A549 (cell line): ENCODE measurements at regions not wholly inside any gene's neighbourhood (a gene's known extent, or its start where the extent isn't known, plus 50 kb on each side); places are given as distances from the start of the nearest gene placed in this dataset.

ENCODE experiments used
- ATAC-seq, 2 experiments: fragments of 200-7000 bp in 1 of 2; fragments of >200 bp in 1 of 2; cut with Nextera tagmentation in 1 of 2; cut with Tn5 transposase in 1 of 2; 3 replicates each; pipeline versions ENCODE4 v1.8.0 to v1.9.1; 2018 to 2020; ENCODE audit warnings: mild to moderate bottlenecking in 1 of 2, moderate library complexity in 1 of 2
- CTCF ChIA-PET: fragments of 300-600 bp; sonication (Branson Sonifier 250); formaldehyde crosslinking; extraction: SDS; loops from one replicate; lab custom pipeline; 2021; ENCODE audit warnings: antibody characterized with exemption, inconsistent platforms; lab: Yijun Ruan, JAX
- POLR2A ChIA-PET: fragments of 350-600 bp; formaldehyde crosslinking; extraction: SDS; loops from one replicate; lab custom pipeline; 2021; ENCODE audit warnings: antibody characterized with exemption, inconsistent platforms; lab: Yijun Ruan, JAX
- DNase-seq, 2 experiments: peaks; one replicate each; pipeline versions ENCODE4 v3.0.0 to v3.0.0-alpha.2; 2011 to 2016; ENCODE audit warnings: low read depth in 1 of 2, low spot score in 1 of 2
- FAIRE-seq: peaks from 2 replicates; lab custom pipeline; 2011; peaks lifted over from hg19 to GRCh38; lab: Jason Lieb, UNC
- H3K27ac ChIP-seq, 2 experiments: fragments of >200 bp; sonication (Bioruptor Twin); formaldehyde crosslinking; 3 replicates each; pipeline ENCODE4 v1.5.1; 2016 to 2017
- H3K4me1 ChIP-seq: fragments of >200 bp; sonication (Bioruptor Twin); formaldehyde crosslinking; 3 replicates; pipeline ENCODE4 v1.6.1; 2016
- H3K4me2 ChIP-seq: fragments of >200 bp; sonication (Bioruptor Twin); formaldehyde crosslinking; 3 replicates; pipeline ENCODE4 v1.6.1; 2016
- H3K4me3 ChIP-seq: fragments of >200 bp; sonication (Bioruptor Twin); formaldehyde crosslinking; 3 replicates; pipeline ENCODE4 v1.5.1; 2016
- H3K9me3 ChIP-seq: fragments of >200 bp; sonication (Bioruptor Twin); formaldehyde crosslinking; 3 replicates; pipeline ENCODE4 v1.6.1; 2016
- CHD2 ChIP-seq: fragments of 150-350 bp; IDR thresholded peaks from 2 replicates; pipeline ENCODE4 v1.6.1; 2014; ENCODE audit warnings: low read length; ENCODE audit not compliant: partially characterized antibody
- CHD4 ChIP-seq: fragments of 200-600 bp; sonication (generic); IDR thresholded peaks from 2 replicates; pipeline ENCODE4 v1.6.1; 2016; ENCODE audit warnings: antibody characterized with exemption, mild to moderate bottlenecking, borderline replicate concordance
- CTCF ChIP-seq: fragments of >200 bp; sonication (Bioruptor Twin); formaldehyde crosslinking; IDR thresholded peaks from 3 replicates; pipeline ENCODE4 v1.5.1; 2016
- E2F6 ChIP-seq: IDR thresholded peaks from 2 replicates; pipeline ENCODE4 v1.6.1; 2012; ENCODE audit warnings: low read depth, borderline replicate concordance
- EHF ChIP-seq: fragments of 250-450 bp; sonication (Bioruptor Pico); IDR thresholded peaks from 2 replicates; pipeline ENCODE4 v1.5.0; 2020; ENCODE audit warnings: mild to moderate bottlenecking
- ESRRA ChIP-seq: fragments of 150-350 bp; IDR thresholded peaks from 2 replicates; pipeline ENCODE4 v1.6.1; 2014; ENCODE audit warnings: mild to moderate bottlenecking, low read length, borderline replicate concordance
- FOSL2 ChIP-seq, 2 experiments: fragments of 450-650 bp in 1 of 2; fragments of >200 bp in 1 of 2; sonication (Bioruptor Twin) in 1 of 2; formaldehyde crosslinking; IDR thresholded peaks; 2 replicates each; pipeline versions ENCODE4 v1.5.0 to v1.6.1; 2016 to 2020; ENCODE audit warnings: mild to moderate bottlenecking in 1 of 2, moderate library complexity in 1 of 2
- GATA3 ChIP-seq: IDR thresholded peaks from 2 replicates; pipeline ENCODE4 v1.6.1; 2012; ENCODE audit warnings: borderline replicate concordance
- HDAC2 ChIP-seq: fragments of 200-600 bp; sonication (generic); IDR thresholded peaks from 2 replicates; pipeline ENCODE4 v1.6.1; 2016
- HEYL ChIP-seq: fragments of 250-450 bp; sonication (Bioruptor Pico); IDR thresholded peaks from 2 replicates; pipeline ENCODE4 v1.8.0; 2021; ENCODE audit warnings: mild to moderate bottlenecking, moderate library complexity
- HOXA7 ChIP-seq: fragments of 250-450 bp; sonication (Bioruptor Pico); IDR thresholded peaks from 2 replicates; pipeline ENCODE4 v1.5.0; 2020; ENCODE audit warnings: mild to moderate bottlenecking, moderate library complexity
- HOXB13 ChIP-seq: fragments of 250-450 bp; sonication (Bioruptor Pico); IDR thresholded peaks from 2 replicates; pipeline ENCODE4 v1.5.0; 2020; ENCODE audit warnings: low read depth, mild to moderate bottlenecking, moderate library complexity
- HOXB5 ChIP-seq: fragments of 250-450 bp; sonication (Bioruptor Pico); IDR thresholded peaks from 2 replicates; pipeline ENCODE4 v1.5.0; 2020; ENCODE audit warnings: mild to moderate bottlenecking, moderate library complexity
- JUN ChIP-seq, 2 experiments: fragments of >200 bp; sonication (Bioruptor Twin); formaldehyde crosslinking; IDR thresholded peaks; 2 replicates in 1 of 2; 3 replicates in 1 of 2; pipeline ENCODE4 v1.6.1; 2016 to 2017
- JUNB ChIP-seq: fragments of >200 bp; sonication (Bioruptor Twin); formaldehyde crosslinking; IDR thresholded peaks from 2 replicates; pipeline ENCODE4 v1.6.1; 2016
- KDM1A ChIP-seq: fragments of 200-600 bp; sonication (generic); IDR thresholded peaks from 2 replicates; pipeline ENCODE4 v1.6.1; 2016; ENCODE audit warnings: low read depth, mild to moderate bottlenecking
- MAFK ChIP-seq: fragments of 450-650 bp; IDR thresholded peaks from 2 replicates; pipeline ENCODE4 v1.6.1; 2014; ENCODE audit not compliant: partially characterized antibody
- MYC ChIP-seq: IDR thresholded peaks from 2 replicates; pipeline ENCODE4 v1.6.1; 2012; ENCODE audit warnings: mild to moderate bottlenecking, inconsistent platforms, low read length, improper control_type of control experiment, borderline replicate concordance
- NFE2L2 ChIP-seq: fragments of 150-350 bp; conservative IDR thresholded peaks from 2 replicates; pipeline ENCODE4 v1.6.1; 2014; ENCODE audit warnings: low read length
- PHF8 ChIP-seq: fragments of 200-600 bp; sonication (generic); IDR thresholded peaks from 2 replicates; pipeline ENCODE4 v1.6.1; 2016; ENCODE audit warnings: low read depth, mild to moderate bottlenecking, antibody characterized with exemption, moderate library complexity, borderline replicate concordance
- RAD21 ChIP-seq, 2 experiments: fragments of >200 bp in 1 of 2; sonication (Bioruptor Twin) in 1 of 2; formaldehyde crosslinking in 1 of 2; IDR thresholded peaks in 1 of 2; conservative IDR thresholded peaks in 1 of 2; 2 replicates in 1 of 2; 3 replicates in 1 of 2; pipeline ENCODE4 v1.6.1; 2012 to 2018; ENCODE audit warnings: inconsistent platforms in 1 of 2
- RARB ChIP-seq: fragments of 250-450 bp; sonication (Bioruptor Pico); IDR thresholded peaks from 2 replicates; pipeline ENCODE4 v1.8.0; 2021; ENCODE audit warnings: mild to moderate bottlenecking, moderate library complexity
- RNF2 ChIP-seq: fragments of 200-600 bp; sonication (generic); IDR thresholded peaks from 2 replicates; pipeline ENCODE4 v1.6.1; 2016; ENCODE audit warnings: low read depth, mild to moderate bottlenecking, antibody characterized with exemption, moderate library complexity, borderline replicate concordance
- SREBF2 ChIP-seq: fragments of 450-650 bp; IDR thresholded peaks from 2 replicates; pipeline ENCODE4 v1.6.1; 2014; ENCODE audit warnings: mild to moderate bottlenecking, moderate library complexity
- TFCP2L1 ChIP-seq: fragments of 250-450 bp; sonication (Bioruptor Pico); IDR thresholded peaks from 2 replicates; pipeline ENCODE4 v1.5.0; 2021; ENCODE audit warnings: mild to moderate bottlenecking
- ZNF302 ChIP-seq: fragments of 250-450 bp; sonication (Bioruptor Pico); IDR thresholded peaks from 2 replicates; pipeline ENCODE4 v1.9.0; 2021; ENCODE audit warnings: inconsistent platforms, mild to moderate bottlenecking, moderate library complexity
- WGBS: methylation state at CpG from one replicate; pipeline ENCODE4 v1.1.6; 2017; ENCODE audit errors: missing lambda C conversion rate; 5-methylcytosine and 5-hydroxymethylcytosine counted together
- TF ChIP-seq, protein P1 (sequence below): fragments of 450-650 bp; IDR thresholded peaks from 2 replicates; pipeline ENCODE4 v1.6.1; 2014; ENCODE audit warnings: antibody characterized with exemption

- no peak for FAIRE-seq
- peak in 1 of 2 experiments; percentile 2 for DNase-seq
- Histone ChIP-seq H3K27ac (no peak overlapping the region), H3K4me3 (no peak overlapping the region), H3K9me3 (no peaks in the 10 kb centered on the region), H3K4me1 (no peaks in the 10 kb centered on the region), H3K4me2 (no peak overlapping the region)
- no peak for ATAC-seq
- WGBS: 2% methylated on average over 2 of the region's 2 CpGs
- ChIA-PET POLR2A (no interaction called here), CTCF (interaction anchor here (0.6 kb wide), 1 partner anchor 49 kb away, joined by 3 read pairs; no protein-coding TSS in a partner anchor)
- TF ChIP-seq HDAC2: no peak
Observed at GRCh38 chr2:103459283-103459682, 697.5 kb downstream of the TMEM182 start.

GRCh38 chr2:103462101-103462500, 700.3 kb downstream of the TMEM182 start:
- WGBS: 4% methylated on average over 2 of the region's 2 CpGs
- ChIA-PET CTCF (no interaction called here), POLR2A (no interaction called here)
- Histone ChIP-seq H3K4me1 (no peaks in the 10 kb centered on the region), H3K27ac (no peak overlapping the region), H3K4me3 (no peak overlapping the region), H3K9me3 (no peaks in the 10 kb centered on the region), H3K4me2 (no peak overlapping the region)
- DNase-seq: no peak
- no peak for TF ChIP-seq HDAC2
- no peak for ATAC-seq
- FAIRE-seq: no peak

DNA sequence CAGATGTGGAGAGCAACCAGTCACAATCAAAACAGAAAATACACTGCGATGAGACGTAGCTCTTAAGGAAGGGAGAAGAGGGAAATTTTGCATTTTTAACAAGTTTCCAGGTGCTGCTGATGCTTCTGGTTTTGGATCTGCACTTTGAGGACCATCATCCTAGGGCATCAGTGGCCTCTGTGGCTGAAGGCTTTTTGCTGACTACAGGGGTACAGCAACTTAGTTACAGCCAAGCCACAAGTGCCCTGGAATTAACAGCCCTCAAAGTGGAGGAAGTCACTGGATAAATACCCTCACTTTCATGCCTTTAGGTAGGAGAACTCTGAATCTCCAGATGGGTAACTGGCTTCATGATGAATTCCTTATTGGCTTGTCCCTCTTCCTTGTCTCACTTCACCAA, 700.9 kb downstream of the TMEM182 start:
- Histone ChIP-seq H3K4me1 (no peaks in the 10 kb centered on the region), H3K4me2 (no peak overlapping the region), H3K27ac (no peak overlapping the region), H3K4me3 (no peak overlapping the region), H3K9me3 (no peaks in the 10 kb centered on the region)
- DNase-seq (no peak), ATAC-seq (no peak), FAIRE-seq (no peak)
- ChIA-PET POLR2A (no interaction called here), CTCF (no interaction called here)
- TF ChIP-seq JUN (IDR thresholded peaks at IDR 0.05) (no peak), MAFK (peak; percentile 27), EHF (CRISPR knock-in tag) (no peak)
- WGBS: 13% methylated on average over 2 of the region's 2 CpGs

- 6% methylated on average over 7 of the region's 7 CpGs for WGBS
- H3K4me3 ChIP-seq: no peak overlapping the region
- no peak for FAIRE-seq
- no peaks in the 10 kb centered on the region for H3K9me3 ChIP-seq
- no peak overlapping the region for H3K27ac ChIP-seq
- TF ChIP-seq ESRRA: no peak
- TF ChIP-seq EHF (CRISPR knock-in tag): no peak
- TF ChIP-seq SREBF2: no peak
- TF ChIP-seq TFCP2L1 (CRISPR knock-in tag): no peak
- no peak for TF ChIP-seq GATA3
- TF ChIP-seq KDM1A: no peak
- no peak for TF ChIP-seq RAD21 (conservative IDR thresholded peaks at IDR 0.05 in 1 of 2, IDR thresholded peaks at IDR 0.05 in 1 of 2)
- no peak for TF ChIP-seq CTCF
- TF ChIP-seq, all 56 proteins: peak for 0
- H3K4me1 ChIP-seq: no peaks in the 10 kb centered on the region
- no peak for DNase-seq
- ChIA-PET CTCF (no interaction called here), POLR2A (no interaction called here)
- ATAC-seq: no peak
- H3K4me2 ChIP-seq: no peak overlapping the region
Observed at GRCh38 chr2:103464831-103465230, 703.0 kb downstream of the TMEM182 start.

DNA sequence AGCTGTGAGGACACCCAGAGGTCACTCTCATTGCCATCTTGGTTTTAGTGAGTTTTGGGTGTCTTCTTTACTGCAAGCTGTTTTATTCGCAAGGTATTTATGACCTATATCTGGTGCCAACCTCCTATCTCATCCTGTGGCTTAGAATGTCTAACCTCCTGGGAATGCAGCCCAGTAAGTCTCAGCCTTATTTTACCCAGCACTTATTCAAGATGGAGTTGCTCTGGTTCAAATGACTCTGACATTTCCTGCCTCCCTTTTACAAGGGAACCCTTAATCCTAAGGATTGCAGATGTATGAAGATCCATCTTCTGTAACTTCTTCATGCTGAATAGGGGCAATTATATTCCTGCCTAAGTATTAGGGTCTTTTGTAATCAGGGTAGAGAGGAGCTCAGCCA, 708.0 kb downstream of the TMEM182 start:
- POLR2A ChIA-PET: no interaction called here
- 36% methylated on average over 1 of the region's 1 CpG for WGBS
- TF ChIP-seq, protein P1, sequence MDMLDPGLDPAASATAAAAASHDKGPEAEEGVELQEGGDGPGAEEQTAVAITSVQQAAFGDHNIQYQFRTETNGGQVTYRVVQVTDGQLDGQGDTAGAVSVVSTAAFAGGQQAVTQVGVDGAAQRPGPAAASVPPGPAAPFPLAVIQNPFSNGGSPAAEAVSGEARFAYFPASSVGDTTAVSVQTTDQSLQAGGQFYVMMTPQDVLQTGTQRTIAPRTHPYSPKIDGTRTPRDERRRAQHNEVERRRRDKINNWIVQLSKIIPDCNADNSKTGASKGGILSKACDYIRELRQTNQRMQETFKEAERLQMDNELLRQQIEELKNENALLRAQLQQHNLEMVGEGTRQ: no peak
- TF ChIP-seq HOXB5 (CRISPR knock-in tag): no peak
- TF ChIP-seq RNF2: no peak
- no peak for TF ChIP-seq HOXB13 (CRISPR knock-in tag)
- TF ChIP-seq CHD4: no peak
- no peak for TF ChIP-seq E2F6
- no peak for TF ChIP-seq JUNB
- TF ChIP-seq HOXA7: no peak
- no peak for TF ChIP-seq NFE2L2
- no peak for TF ChIP-seq RARB
- no peak for TF ChIP-seq FOSL2 (IDR thresholded peaks at IDR 0.05)
- no peak for TF ChIP-seq FOSL2 (CRISPR knock-in tag; IDR thresholded peaks at IDR 0.05)
- TF ChIP-seq GATA3: no peak
- no peak for TF ChIP-seq CHD2
- no peak for TF ChIP-seq HEYL (CRISPR knock-in tag)
- TF ChIP-seq PHF8: no peak
- no peak for TF ChIP-seq MYC
- no peak for TF ChIP-seq ZNF302 (CRISPR knock-in tag)

More for the DNA sequence above, 708.0 kb downstream of the TMEM182 start:
- no peak overlapping the region for H3K4me2 ChIP-seq
- FAIRE-seq (no peak), ATAC-seq (no peak), DNase-seq (no peak)
- no peaks in the 10 kb centered on the region for H3K4me1 ChIP-seq
- CTCF ChIA-PET: no interaction called here
- H3K4me3 ChIP-seq: no peak overlapping the region
- no peak overlapping the region for H3K27ac ChIP-seq
- H3K9me3 ChIP-seq: no peaks in the 10 kb centered on the region
